Stimulated activated effector memory CD8-positive, alpha-beta T cell treated with anti-CD3 and anti-CD28 coated beads, Interleukin-12 subunit alpha, Interleukin-12 subunit beta, amount 100 ng/mL, for 72 hours (primary cell): ENCODE measurements at regions not wholly inside any gene's neighbourhood (a gene's known extent, or its start where the extent isn't known, plus 50 kb on each side); places are given as distances from the start of the nearest gene placed in this dataset.
"Not testable (repeated sequence)": the region's sequence is repeated elsewhere in the genome, so short reads cannot be mapped to it uniquely, and the experiment has no call there.

Experiments used
- ATAC-seq: fragments of 150-1000 bp; cut with Tn5 transposase; 2 replicates; pipeline ENCODE4 v1.10.0; 2021
- DNase-seq, 2 donors: peaks; one replicate each; pipeline ENCODE4 v3.0.0; 2021 to 2022; ENCODE audit warnings: low spot score in 2 of 2
- H3K27ac Mint-ChIP-seq: one replicate; pipeline ENCODE4 v1.8.0; 2022; ENCODE audit warnings: mild to moderate bottlenecking, mixed read lengths
- H3K36me3 Mint-ChIP-seq: one replicate; pipeline ENCODE4 v1.8.0; 2022; ENCODE audit warnings: mild to moderate bottlenecking, mixed read lengths
- H3K4me1 Mint-ChIP-seq: one replicate; pipeline ENCODE4 v1.8.0; 2022; ENCODE audit warnings: mixed read lengths
- H3K4me3 Mint-ChIP-seq: one replicate; pipeline ENCODE4 v1.8.0; 2022; ENCODE audit warnings: mild to moderate bottlenecking, mixed read lengths
- H3K9me3 Mint-ChIP-seq: one replicate; pipeline ENCODE4 v1.8.0; 2022; ENCODE audit warnings: mixed read lengths

GRCh38 chr4:166153548-166153947, 280.5 kb downstream of the TLL1 start:
- DNase-seq (no peak), ATAC-seq (no peak)
- Mint-ChIP-seq H3K4me1 (no peaks in the 10 kb centered on the region), H3K4me3 (no peak overlapping the region), H3K36me3 (no peaks in the 10 kb centered on the region), H3K27ac (no peak overlapping the region), H3K9me3 (peaks cover 23% of the 10 kb centered on the region)

GRCh38 chr4:166162327-166162726, 289.3 kb downstream of the TLL1 start:
- ATAC-seq (no peak), DNase-seq (no peak)
- Mint-ChIP-seq H3K4me1 (no peaks in the 10 kb centered on the region), H3K4me3 (no peak overlapping the region), H3K9me3 (peaks cover 14% of the 10 kb centered on the region), H3K36me3 (no peaks in the 10 kb centered on the region), H3K27ac (no peak overlapping the region)

DNA sequence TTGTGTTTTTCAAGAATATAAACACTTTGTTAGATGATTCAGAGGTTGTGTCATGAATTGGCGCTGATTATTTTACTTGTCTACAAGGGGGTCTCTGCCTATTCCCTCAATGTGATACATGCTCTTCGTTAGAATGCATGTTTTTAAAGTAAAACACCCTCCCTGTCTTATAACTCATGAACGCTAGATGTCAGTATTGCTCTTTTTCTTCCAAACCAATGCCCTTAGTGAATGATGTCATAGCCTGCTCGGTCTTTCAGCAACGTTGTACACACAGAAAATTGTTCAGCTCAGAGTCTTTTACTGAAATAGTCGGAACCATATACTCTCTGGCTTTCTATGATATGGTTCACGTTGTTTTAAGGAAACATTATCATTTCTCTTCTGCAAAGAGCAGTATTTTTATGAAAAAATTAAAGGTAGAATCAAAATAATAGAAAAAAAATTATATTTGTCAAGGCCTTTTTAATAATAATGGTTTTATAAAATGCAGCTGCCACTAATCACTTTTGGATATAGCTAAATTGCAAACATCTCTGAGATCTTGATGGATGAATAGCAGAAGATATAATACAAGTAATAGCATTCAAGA, 292.9 kb downstream of the TLL1 start:
- Mint-ChIP-seq H3K9me3 (no peaks in the 10 kb centered on the region), H3K4me1 (no peaks in the 10 kb centered on the region), H3K36me3 (no peaks in the 10 kb centered on the region), H3K4me3 (no peak overlapping the region), H3K27ac (no peak overlapping the region)
- DNase-seq (no peak), ATAC-seq (peak; percentile 51)

- DNase-seq (no peak), ATAC-seq (no peak)
- Mint-ChIP-seq H3K27ac (no peak overlapping the region), H3K4me1 (no peaks in the 10 kb centered on the region), H3K9me3 (peaks cover 10% of the 10 kb centered on the region), H3K4me3 (no peak overlapping the region), H3K36me3 (no peaks in the 10 kb centered on the region)
These were observed 296.1 kb downstream of the TLL1 start for GRCh38 chr4:166169111-166169510.

GRCh38 chr4:166172619-166173018, 299.6 kb downstream of the TLL1 start:
- peaks cover 20% of the 10 kb centered on the region for H3K9me3 Mint-ChIP-seq
- ATAC-seq = no peak
- H3K27ac Mint-ChIP-seq = no peak overlapping the region
- H3K36me3 Mint-ChIP-seq = no peaks in the 10 kb centered on the region
- no peak for DNase-seq
- no peaks in the 10 kb centered on the region for H3K4me1 Mint-ChIP-seq
- no peak overlapping the region for H3K4me3 Mint-ChIP-seq

DNA sequence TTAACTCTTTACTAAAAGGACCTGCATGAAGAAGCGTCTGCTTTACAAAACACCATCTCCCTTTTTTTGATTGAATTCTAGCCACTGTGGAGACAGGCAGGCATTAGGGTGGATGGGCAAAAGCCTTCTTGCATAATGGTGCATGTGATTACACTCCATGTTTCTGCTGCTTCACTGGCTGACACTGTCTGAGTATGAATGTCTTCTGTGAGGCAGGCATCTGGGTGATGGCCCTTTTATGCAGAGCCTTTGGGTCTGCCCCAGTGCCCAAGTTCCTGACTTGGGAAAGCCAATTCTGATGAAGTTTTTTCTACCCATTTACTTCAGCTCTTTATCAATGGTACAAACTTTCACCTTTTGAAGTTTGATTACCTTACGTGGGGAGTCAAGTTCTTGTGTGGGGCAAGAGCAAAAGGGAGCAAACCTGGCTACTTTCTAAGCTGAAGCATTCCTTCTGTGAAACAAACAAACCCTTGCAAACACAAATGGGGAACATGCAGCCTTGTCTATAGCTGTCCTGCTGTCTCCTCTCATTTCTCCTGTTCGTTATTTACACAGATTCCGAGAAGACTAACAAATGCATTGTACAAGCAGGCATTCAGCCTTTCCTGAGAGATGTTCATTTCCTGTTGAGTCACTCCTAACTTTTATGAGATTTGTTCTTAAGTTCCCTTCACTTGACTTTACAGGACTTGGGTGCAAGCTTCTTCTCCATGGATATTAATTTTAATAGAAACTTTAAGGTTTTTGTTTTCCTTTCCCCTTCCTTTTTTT, 301.9 kb downstream of the TLL1 start:
- DNase-seq (no peak), ATAC-seq (no peak)
- H3K4me1 Mint-ChIP-seq = no peaks in the 10 kb centered on the region

DNA sequence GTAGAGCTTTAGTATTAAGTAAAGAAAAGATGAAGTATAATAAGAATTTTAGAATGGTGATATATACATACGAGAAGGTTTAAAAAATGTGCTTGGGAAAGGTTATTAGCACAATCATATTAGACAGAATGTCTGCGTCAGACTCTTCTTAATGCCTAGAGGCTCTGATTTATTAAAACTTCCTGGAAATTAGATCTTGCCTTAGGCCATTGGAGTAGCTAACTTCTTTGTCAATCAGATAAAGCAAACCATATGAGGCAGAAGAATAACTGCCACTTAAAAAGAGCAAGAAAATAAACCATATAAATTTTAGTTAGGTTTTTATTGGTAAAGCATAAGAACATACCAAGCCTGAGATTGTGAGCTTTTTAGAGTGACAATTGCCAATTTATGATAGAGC, 309.1 kb downstream of the TLL1 start:
- ATAC-seq = no peak
- H3K27ac Mint-ChIP-seq = no peak overlapping the region
- H3K4me1 Mint-ChIP-seq = no peaks in the 10 kb centered on the region
- DNase-seq = no peak
- no peaks in the 10 kb centered on the region for H3K36me3 Mint-ChIP-seq
- H3K9me3 Mint-ChIP-seq = peaks cover 12% of the 10 kb centered on the region
- no peak overlapping the region for H3K4me3 Mint-ChIP-seq

More for the DNA sequence above, 301.9 kb downstream of the TLL1 start:
- Mint-ChIP-seq H3K36me3 (no peaks in the 10 kb centered on the region), H3K9me3 (peaks cover 20% of the 10 kb centered on the region), H3K27ac (no peak overlapping the region), H3K4me3 (no peak overlapping the region)

DNA sequence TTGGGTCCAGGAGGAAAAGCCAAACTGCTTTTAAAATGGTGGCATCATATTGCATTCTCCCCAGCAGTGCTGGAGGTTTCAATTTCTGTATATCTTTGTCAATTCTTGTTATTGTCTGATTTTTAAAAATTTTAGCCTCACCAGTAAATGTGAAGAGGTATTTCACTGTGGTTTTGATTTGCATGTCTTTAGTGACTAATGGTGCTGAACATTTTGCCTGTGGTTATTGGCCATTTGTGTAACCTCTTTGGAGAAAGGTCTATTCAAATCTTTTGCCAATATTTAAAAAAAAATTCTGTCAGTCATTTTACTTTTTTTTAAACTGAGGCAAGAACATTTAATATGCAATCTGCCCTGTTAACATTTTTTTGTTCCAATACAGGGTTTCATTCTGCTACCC, 322.1 kb downstream of the TLL1 start:
- peaks cover 10% of the 10 kb centered on the region for H3K9me3 Mint-ChIP-seq
- no peak overlapping the region for H3K4me3 Mint-ChIP-seq
- no peak for ATAC-seq
- no peaks in the 10 kb centered on the region for H3K36me3 Mint-ChIP-seq
- DNase-seq = no peak
- H3K27ac Mint-ChIP-seq = no peak overlapping the region
- no peaks in the 10 kb centered on the region for H3K4me1 Mint-ChIP-seq

- ATAC-seq (no peak), DNase-seq (no peak)
- H3K27ac Mint-ChIP-seq = no peak overlapping the region
- H3K9me3 Mint-ChIP-seq = peaks cover 5% of the 10 kb centered on the region
- H3K4me1 Mint-ChIP-seq = no peaks in the 10 kb centered on the region
- H3K4me3 Mint-ChIP-seq = no peak overlapping the region
- no peaks in the 10 kb centered on the region for H3K36me3 Mint-ChIP-seq
These were observed 324.1 kb downstream of the TLL1 start for GRCh38 chr4:166197166-166197565.

- Mint-ChIP-seq H3K4me3 (no peak overlapping the region), H3K9me3 (peaks cover 5% of the 10 kb centered on the region), H3K4me1 (no peaks in the 10 kb centered on the region), H3K27ac (no peak overlapping the region), H3K36me3 (no peaks in the 10 kb centered on the region)
- DNase-seq = no peak
- no peak for ATAC-seq
These were observed 325.0 kb downstream of the TLL1 start for GRCh38 chr4:166198041-166198440.

DNA sequence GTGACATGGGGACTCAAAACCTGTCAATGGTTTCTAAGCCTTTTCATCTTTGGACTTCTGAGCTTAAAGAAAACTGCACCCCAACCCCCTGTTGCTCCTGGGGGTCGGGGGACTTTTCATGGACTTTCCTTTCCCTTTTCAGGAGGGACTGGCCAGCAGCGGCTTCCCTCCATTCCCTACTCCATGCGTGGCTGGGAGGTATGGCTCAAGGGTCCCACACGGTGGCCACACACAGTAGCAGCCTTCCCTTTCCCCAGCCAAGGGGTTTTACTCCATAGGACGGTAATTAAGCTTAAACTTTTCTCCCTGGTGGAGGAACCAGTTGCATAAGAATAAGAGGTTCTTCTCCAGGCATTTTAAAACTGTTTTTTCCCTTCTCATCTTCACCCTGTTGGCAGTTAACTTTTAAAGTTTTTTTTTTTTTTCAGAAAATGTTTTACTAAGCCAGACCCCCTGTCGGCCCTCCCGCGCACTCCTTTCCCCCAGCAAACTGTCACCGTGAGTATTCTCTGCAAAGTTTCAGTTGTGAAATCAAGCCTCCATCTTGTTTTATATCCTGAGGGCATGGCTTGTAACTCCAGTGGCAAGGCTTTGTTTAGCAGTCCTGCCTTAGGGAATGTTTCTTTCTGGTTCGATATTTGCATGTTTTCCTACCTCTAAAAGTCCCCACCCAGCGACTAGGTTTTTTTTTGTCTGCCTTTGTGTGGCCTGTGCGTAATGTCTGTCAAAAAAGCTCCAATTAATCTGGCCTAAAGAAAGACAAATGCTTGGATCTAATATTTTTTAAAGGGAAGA, 325.7 kb downstream of the TLL1 start:
- peaks cover 8% of the 10 kb centered on the region for H3K9me3 Mint-ChIP-seq

GRCh38 chr4:166202991-166203390, 330.0 kb downstream of the TLL1 start:
- ATAC-seq (no peak), DNase-seq (no peak)
- no peak overlapping the region for H3K27ac Mint-ChIP-seq
- H3K4me1 Mint-ChIP-seq = no peaks in the 10 kb centered on the region
- H3K36me3 Mint-ChIP-seq = no peaks in the 10 kb centered on the region
- H3K4me3 Mint-ChIP-seq = no peak overlapping the region
- peaks cover 6% of the 10 kb centered on the region for H3K9me3 Mint-ChIP-seq

More for the DNA sequence above, 325.7 kb downstream of the TLL1 start:
- DNase-seq (no peak), ATAC-seq (no peak)
- H3K4me1 Mint-ChIP-seq = no peaks in the 10 kb centered on the region
- no peak overlapping the region for H3K27ac Mint-ChIP-seq
- no peaks in the 10 kb centered on the region for H3K36me3 Mint-ChIP-seq
- H3K4me3 Mint-ChIP-seq = no peak overlapping the region

DNA sequence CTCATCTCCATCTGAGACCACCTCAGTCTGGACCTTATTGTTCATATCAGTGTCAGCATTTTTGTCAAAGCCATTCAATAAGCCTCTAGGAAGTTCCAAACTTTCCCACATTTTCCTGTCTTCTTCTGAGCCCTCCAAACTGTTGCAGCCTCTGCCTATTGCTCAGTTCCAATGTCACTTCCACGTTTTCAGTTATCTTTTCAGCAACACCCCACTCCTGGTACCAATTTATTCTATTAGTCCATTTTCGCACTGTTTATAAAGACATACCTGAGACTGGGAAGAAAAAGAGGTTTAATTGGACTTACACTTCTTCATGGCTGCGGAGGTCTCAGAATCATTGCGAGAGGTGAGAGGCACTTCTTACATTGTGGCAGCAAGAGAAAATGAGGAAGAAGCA, 339.3 kb downstream of the TLL1 start:
- H3K27ac Mint-ChIP-seq, H3K4me3 Mint-ChIP-seq, H3K36me3 Mint-ChIP-seq, DNase-seq, H3K4me1 Mint-ChIP-seq, ATAC-seq: not testable (repeated sequence)
- peaks cover 20% of the 10 kb centered on the region for H3K9me3 Mint-ChIP-seq

DNA sequence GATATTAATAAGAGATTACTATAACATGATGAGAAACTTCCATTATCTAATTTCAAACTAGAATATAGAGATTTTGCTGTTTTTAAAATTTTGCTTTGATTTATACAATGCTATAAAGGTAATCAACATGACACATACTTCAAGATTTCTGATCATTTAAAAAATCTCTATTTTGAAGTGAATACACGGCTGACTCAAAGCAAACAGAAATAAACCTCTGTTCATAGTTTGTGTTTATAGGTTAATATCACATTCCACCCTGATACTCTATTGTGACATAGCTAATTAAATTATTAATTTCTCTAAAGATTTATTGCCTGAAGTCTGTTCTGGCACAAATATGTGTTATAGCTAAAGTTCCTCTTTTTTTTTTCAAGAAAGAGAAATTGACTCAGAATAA, 349.2 kb downstream of the TLL1 start:
- H3K36me3 Mint-ChIP-seq = no peaks in the 10 kb centered on the region
- no peak for DNase-seq
- H3K27ac Mint-ChIP-seq = no peak overlapping the region
- H3K9me3 Mint-ChIP-seq = peaks cover 4% of the 10 kb centered on the region
- ATAC-seq = no peak
- H3K4me3 Mint-ChIP-seq = no peak overlapping the region
- H3K4me1 Mint-ChIP-seq = no peaks in the 10 kb centered on the region

DNA sequence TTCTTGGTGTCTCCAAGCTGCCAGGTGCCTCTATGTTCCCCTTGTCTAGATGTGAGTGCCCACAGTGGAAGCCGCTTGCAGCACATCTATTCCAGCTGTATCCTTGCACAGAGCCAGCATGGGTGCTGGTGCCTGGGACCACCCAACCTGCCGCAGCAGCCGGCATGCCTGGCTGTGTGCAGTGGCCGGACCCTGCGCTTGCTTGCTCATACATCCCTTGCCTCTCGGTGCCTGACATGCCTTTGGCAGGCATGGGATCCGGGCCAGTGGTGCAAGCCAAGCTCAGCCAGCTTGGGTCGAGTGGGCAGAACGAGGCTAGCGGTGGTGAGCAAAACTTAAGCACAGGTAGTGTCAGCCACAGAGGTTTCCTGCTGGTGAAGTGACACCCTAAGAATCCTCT, 355.1 kb downstream of the TLL1 start:
- DNase-seq = no peak
- H3K36me3 Mint-ChIP-seq = no peaks in the 10 kb centered on the region

DNA sequence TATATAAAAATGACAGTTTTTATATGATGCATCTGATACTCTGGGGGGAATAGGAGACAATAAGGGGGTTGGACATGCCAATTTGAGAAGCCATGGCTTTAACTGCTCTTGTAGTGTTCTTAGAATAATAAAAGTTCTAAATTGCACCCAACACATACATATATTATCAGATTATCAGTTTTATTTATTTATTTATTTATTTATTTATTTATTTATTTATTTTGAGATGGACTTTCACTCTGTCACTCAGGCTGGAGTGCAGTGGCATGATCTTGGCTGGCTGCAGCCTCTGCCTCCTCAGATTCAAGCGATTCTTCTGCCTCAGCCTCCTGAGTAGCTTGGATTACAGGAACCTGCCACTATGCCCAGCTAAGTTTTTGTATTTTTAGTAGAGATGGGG, 356.8 kb downstream of the TLL1 start:
- ATAC-seq (no peak), DNase-seq (no peak)
- no peaks in the 10 kb centered on the region for H3K36me3 Mint-ChIP-seq
- no peak overlapping the region for H3K27ac Mint-ChIP-seq
- H3K9me3 Mint-ChIP-seq = peaks cover 3% of the 10 kb centered on the region
- H3K4me1 Mint-ChIP-seq = no peaks in the 10 kb centered on the region
- no peak overlapping the region for H3K4me3 Mint-ChIP-seq

More for the DNA sequence above, 355.1 kb downstream of the TLL1 start:
- no peaks in the 10 kb centered on the region for H3K4me1 Mint-ChIP-seq
- ATAC-seq = no peak
- H3K4me3 Mint-ChIP-seq = no peak overlapping the region
- peaks cover 3% of the 10 kb centered on the region for H3K9me3 Mint-ChIP-seq
- no peak overlapping the region for H3K27ac Mint-ChIP-seq
